Small intestine (tissue), 7 donors: ENCODE measurements at regions not wholly inside any gene's neighbourhood (a gene's known extent, or its start where the extent isn't known, plus 50 kb on each side); places are given as distances from the start of the nearest gene placed in this dataset.

ENCODE experiments used
- DNase-seq, 2 donors: peaks; one replicate each; pipeline versions ENCODE4 v3.0.0 to v3.0.0-alpha.2; 2013
- FAIRE-seq: peaks from 2 replicates; lab custom pipeline; 2012; peaks lifted over from hg19 to GRCh38; lab: Jason Lieb, UNC
- H3K27ac ChIP-seq, 3 donors: one replicate each; pipeline ENCODE4 v1.5.1; 2013; ENCODE audit warnings: low read length in 2 of 3, mild to moderate bottlenecking in 2 of 3, control low read depth in 1 of 3, inconsistent platforms in 1 of 3, low read depth in 1 of 3, moderate library complexity in 1 of 3
- H3K27me3 ChIP-seq, 3 donors: one replicate each; pipeline ENCODE4 v1.6.1; 2013; ENCODE audit warnings: low read length in 3 of 3, inconsistent platforms in 1 of 3; ENCODE audit not compliant: control insufficient read depth in 3 of 3, insufficient read depth in 3 of 3
- H3K36me3 ChIP-seq, 3 donors: one replicate each; pipeline ENCODE4 v1.6.1; 2013; ENCODE audit warnings: low read length in 3 of 3, inconsistent platforms in 1 of 3, low read depth in 1 of 3, mild to moderate bottlenecking in 1 of 3, moderate library complexity in 1 of 3; ENCODE audit not compliant: control insufficient read depth in 3 of 3, insufficient read depth in 2 of 3
- H3K4me1 ChIP-seq, 3 donors: one replicate each; pipeline ENCODE4 v1.6.1; 2013; ENCODE audit warnings: low read length in 2 of 3, inconsistent platforms in 1 of 3, low read depth in 1 of 3, mild to moderate bottlenecking in 1 of 3, moderate library complexity in 1 of 3; ENCODE audit not compliant: control insufficient read depth in 3 of 3, insufficient read depth in 2 of 3
- H3K4me3 ChIP-seq, 3 donors: one replicate each; pipeline ENCODE4 v1.5.1; 2013; ENCODE audit warnings: low read length in 3 of 3, control low read depth in 1 of 3, inconsistent platforms in 1 of 3, low read depth in 1 of 3, mild to moderate bottlenecking in 1 of 3, moderate library complexity in 1 of 3
- H3K9me3 ChIP-seq, 2 donors: one replicate each; pipeline ENCODE4 v1.6.1; 2013; ENCODE audit warnings: low read depth in 1 of 2, low read length in 1 of 2; ENCODE audit not compliant: control insufficient read depth in 2 of 2, insufficient read depth in 1 of 2
- WGBS, 3 donors: extraction: QIAGEN DNeasy Blood & Tissue Kit; methylation state at CpG; one replicate each; pipeline ENCODE4 v1.1.7; 2013; 5-methylcytosine and 5-hydroxymethylcytosine counted together
- donor health status: healthy with polysubstance abuse.
- donor health status: control.
- donor health status: control.
- donor health status: Bipolar disorder and iron deficiency.
- donor health status: healthy.

GRCh38 chr1:164347980-164348379 is 211.0 kb upstream of the PBX1 start:
- H3K27me3 ChIP-seq: no peaks in the 10 kb centered on the region
- no peak overlapping the region for H3K27ac ChIP-seq
- no peak for DNase-seq
- H3K4me3 ChIP-seq: no peak overlapping the region
- 94 to 98% (median 95%) methylated on average over 2 of the region's 2 CpGs for WGBS, 3 donors
- no peak for FAIRE-seq
- H3K36me3 ChIP-seq: no peaks in the 10 kb centered on the region
- no peaks in the 10 kb centered on the region for H3K4me1 ChIP-seq
- no peaks in the 10 kb centered on the region for H3K9me3 ChIP-seq

GRCh38 chr1:164356511-164356910 is 202.5 kb upstream of the PBX1 start:
- no peaks in the 10 kb centered on the region for H3K36me3 ChIP-seq
- H3K4me3 ChIP-seq: no peak overlapping the region
- FAIRE-seq (no peak), DNase-seq (no peak)
- H3K9me3 ChIP-seq: no peaks in the 10 kb centered on the region
- H3K27me3 ChIP-seq: no peaks in the 10 kb centered on the region
- no peak overlapping the region for H3K27ac ChIP-seq
- 93 to 95% (median 94%) methylated on average over 11 of the region's 11 CpGs for WGBS, 3 donors
- H3K4me1 ChIP-seq: no peaks in the 10 kb centered on the region

- WGBS, 3 donors: 75 to 92% (median 79%) methylated on average over 1 of the region's 1 CpG
- H3K4me1 ChIP-seq: no peaks in the 10 kb centered on the region
- no peak for DNase-seq
- no peaks in the 10 kb centered on the region for H3K36me3 ChIP-seq
- no peak for FAIRE-seq
- H3K4me3 ChIP-seq: no peak overlapping the region
- H3K9me3 ChIP-seq: peaks cover 0 to 2% of the 10 kb centered on the region in 2 donors
- H3K27me3 ChIP-seq: no peaks in the 10 kb centered on the region
- no peak overlapping the region for H3K27ac ChIP-seq
Observed at GRCh38 chr1:164360265-164360664, 198.7 kb upstream of the PBX1 start.

GRCh38 chr1:164361927-164362326 is 197.1 kb upstream of the PBX1 start:
- H3K4me3 ChIP-seq: no peak overlapping the region
- no peaks in the 10 kb centered on the region for H3K27me3 ChIP-seq
- no peaks in the 10 kb centered on the region for H3K4me1 ChIP-seq
- FAIRE-seq (no peak), DNase-seq (no peak)
- H3K9me3 ChIP-seq: peaks cover 0 to 15% of the 10 kb centered on the region in 2 donors
- H3K27ac ChIP-seq: no peak overlapping the region
- 57 to 65% (median 62%) methylated on average over 2 of the region's 2 CpGs for WGBS, 3 donors
- no peaks in the 10 kb centered on the region for H3K36me3 ChIP-seq

- Histone ChIP-seq H3K4me1 (no peaks in the 10 kb centered on the region), H3K9me3 (peaks cover 0 to 15% of the 10 kb centered on the region in 2 donors), H3K36me3 (no peaks in the 10 kb centered on the region), H3K4me3 (no peak overlapping the region), H3K27ac (no peak overlapping the region), H3K27me3 (no peaks in the 10 kb centered on the region)
- 88 to 94% (median 92%) methylated on average over 1 of the region's 1 CpG for WGBS, 3 donors
- FAIRE-seq: no peak
- no peak for DNase-seq
Observed at GRCh38 chr1:164363980-164364379, 195.0 kb upstream of the PBX1 start.

- Histone ChIP-seq H3K4me1 (no peaks in the 10 kb centered on the region), H3K36me3 (no peaks in the 10 kb centered on the region), H3K4me3 (no peak overlapping the region), H3K27me3 (no peaks in the 10 kb centered on the region), H3K27ac (no peak overlapping the region), H3K9me3 (peaks cover 0 to 15% of the 10 kb centered on the region in 2 donors)
- FAIRE-seq (no peak), DNase-seq (no peak)
- 86 to 89% (median 88%) methylated on average over 1 of the region's 1 CpG for WGBS, 3 donors
Observed at GRCh38 chr1:164366014-164366413, 193.0 kb upstream of the PBX1 start.

GRCh38 chr1:164369698-164370365 is 189.2 kb upstream of the PBX1 start:
- FAIRE-seq (no peak), DNase-seq (no peak)
- Histone ChIP-seq H3K9me3 (peaks cover 0 to 15% of the 10 kb centered on the region in 2 donors), H3K4me1 (no peaks in the 10 kb centered on the region), H3K27ac (no peak overlapping the region), H3K36me3 (no peaks in the 10 kb centered on the region), H3K4me3 (no peak overlapping the region), H3K27me3 (no peaks in the 10 kb centered on the region)
- 72 to 85% (median 82%) methylated on average over 4 of the region's 4 CpGs for WGBS, 3 donors

- FAIRE-seq: no peak
- 35 to 58% (median 44%) methylated on average over 4 of the region's 4 CpGs for WGBS, 3 donors
- Histone ChIP-seq H3K9me3 (no peaks in the 10 kb centered on the region), H3K4me3 (no peak overlapping the region), H3K4me1 (no peaks in the 10 kb centered on the region), H3K36me3 (no peaks in the 10 kb centered on the region), H3K27ac (no peak overlapping the region), H3K27me3 (no peaks in the 10 kb centered on the region)
- DNase-seq: no peak
Observed at GRCh38 chr1:164380893-164381292, 178.1 kb upstream of the PBX1 start.

- H3K4me3 ChIP-seq: no peak overlapping the region
- H3K36me3 ChIP-seq: no peaks in the 10 kb centered on the region
- DNase-seq: no peak
- H3K27ac ChIP-seq: no peak overlapping the region
- no peak for FAIRE-seq
- no peaks in the 10 kb centered on the region for H3K4me1 ChIP-seq
- no peaks in the 10 kb centered on the region for H3K27me3 ChIP-seq
- 74 to 81% (median 78%) methylated on average over 8 of the region's 8 CpGs for WGBS, 3 donors
- H3K9me3 ChIP-seq: no peaks in the 10 kb centered on the region
Observed at GRCh38 chr1:164382384-164382783, 176.6 kb upstream of the PBX1 start.
